ENCODE measurements at regions not wholly inside any gene's neighbourhood (a gene's known extent, or its start where the extent isn't known, plus 50 kb on each side); places are given as distances from the start of the nearest gene placed in this dataset.

- DNase-seq: no peak
These were observed 200.7 kb downstream of the MYCN start for GRCh38 chr2:16140771-16141640.

GRCh38 chr2:16139663-16140615 lies 199.6 kb downstream of the MYCN start:
- DNase-seq: no peak

- DNase-seq: no peak
These were observed 198.7 kb downstream of the MYCN start for GRCh38 chr2:16138811-16139662.

GRCh38 chr2:16137080-16137755 lies 196.9 kb downstream of the MYCN start:
- DNase-seq: no peak

DNA sequence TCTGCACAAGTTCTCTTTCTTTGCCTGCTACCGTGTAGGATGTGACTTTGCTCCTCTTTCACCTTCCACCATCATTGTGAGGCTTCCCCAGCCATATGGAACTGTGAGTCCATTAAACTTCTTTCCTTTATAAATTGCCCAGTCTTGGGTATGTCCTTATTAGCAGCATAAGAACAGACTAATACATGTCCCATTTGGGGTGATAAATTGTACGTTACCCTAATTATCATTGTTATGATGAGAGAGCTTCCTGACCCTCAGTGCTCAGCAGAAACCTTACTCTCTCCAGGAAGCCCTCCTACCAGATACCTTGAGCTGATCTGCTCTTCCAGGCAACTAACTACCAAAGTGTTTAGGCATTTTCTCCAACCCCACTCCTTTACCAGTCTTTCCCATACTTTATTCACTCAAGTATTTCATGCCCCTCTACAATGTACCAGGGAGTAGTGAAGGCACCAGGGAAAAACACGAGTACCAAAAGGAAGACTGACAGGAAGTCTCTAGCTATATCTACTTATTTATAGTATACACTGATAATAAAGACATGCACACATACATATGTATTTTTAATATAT lies 196.2 kb downstream of the MYCN start:
- no peak for DNase-seq

GRCh38 chr2:16135913-16136310 lies 195.6 kb downstream of the MYCN start:
- DNase-seq: no peak

DNA sequence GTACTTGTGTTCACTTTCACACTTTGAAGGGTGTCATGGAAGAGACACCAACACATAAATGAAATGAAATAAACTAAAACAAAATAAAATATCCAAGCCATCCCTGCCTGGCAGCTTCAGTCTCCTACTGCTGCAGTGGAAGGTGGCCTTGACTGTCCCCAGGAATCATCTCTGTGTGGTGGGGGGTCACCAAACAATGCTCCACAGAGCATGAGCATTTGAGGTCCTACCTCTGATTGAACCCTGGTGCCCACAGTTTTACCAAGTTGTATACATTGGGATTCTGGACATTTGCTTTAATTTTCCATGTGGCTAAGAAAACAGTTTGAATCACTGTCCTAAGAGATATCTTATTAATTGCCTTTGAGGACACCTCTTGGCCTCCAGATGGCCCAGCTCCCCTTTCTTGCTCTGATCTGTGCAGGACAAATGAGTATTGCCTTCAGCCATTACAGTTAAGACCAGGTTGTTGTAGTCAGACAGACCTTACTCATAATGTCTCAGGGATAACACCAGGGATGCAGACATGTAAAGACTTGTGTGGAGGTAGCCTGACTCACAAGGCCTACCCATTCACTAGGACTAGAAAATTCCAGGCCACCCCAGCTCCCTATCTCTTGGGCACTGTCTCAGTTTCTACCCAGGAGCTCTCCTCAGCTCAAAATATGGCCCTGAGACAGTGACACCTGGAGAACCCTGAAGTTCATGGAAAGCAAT lies 195.0 kb downstream of the MYCN start:
- no peak for DNase-seq

DNA sequence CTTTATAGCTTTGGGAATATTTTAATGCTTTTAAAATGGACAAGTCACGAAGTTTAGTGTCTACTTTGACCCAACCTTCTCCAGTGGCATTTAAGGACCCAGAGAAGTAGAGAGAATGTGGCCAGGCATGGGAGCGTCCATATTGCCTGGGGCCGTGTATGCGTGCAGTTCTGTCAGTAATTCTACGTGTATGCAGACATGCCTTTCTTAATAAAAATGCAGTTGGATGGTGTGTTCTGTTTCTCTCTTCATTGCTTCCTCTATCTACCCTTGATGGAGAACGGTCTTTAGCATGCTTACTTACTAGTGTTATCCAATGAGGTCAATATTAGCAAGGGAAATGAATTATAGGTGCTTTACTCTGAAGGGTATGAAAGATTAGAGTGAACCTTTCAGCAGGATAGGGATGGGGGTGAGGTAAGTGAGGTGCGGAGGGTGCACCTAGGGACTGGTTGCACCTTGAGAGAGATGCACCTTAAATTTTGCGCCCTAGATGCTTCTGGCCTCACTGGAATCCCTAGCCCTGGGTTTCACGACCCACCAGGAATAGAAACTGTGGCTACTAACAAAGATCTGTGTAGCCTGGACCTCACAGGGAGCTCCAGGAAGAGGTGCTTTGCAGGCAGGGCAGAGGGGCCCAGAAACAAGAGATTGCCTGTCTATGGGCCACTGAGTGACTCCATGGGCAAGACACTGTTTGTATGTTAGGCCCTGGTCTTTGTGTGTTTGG lies 194.3 kb downstream of the MYCN start:
- DNase-seq: no peak

DNA sequence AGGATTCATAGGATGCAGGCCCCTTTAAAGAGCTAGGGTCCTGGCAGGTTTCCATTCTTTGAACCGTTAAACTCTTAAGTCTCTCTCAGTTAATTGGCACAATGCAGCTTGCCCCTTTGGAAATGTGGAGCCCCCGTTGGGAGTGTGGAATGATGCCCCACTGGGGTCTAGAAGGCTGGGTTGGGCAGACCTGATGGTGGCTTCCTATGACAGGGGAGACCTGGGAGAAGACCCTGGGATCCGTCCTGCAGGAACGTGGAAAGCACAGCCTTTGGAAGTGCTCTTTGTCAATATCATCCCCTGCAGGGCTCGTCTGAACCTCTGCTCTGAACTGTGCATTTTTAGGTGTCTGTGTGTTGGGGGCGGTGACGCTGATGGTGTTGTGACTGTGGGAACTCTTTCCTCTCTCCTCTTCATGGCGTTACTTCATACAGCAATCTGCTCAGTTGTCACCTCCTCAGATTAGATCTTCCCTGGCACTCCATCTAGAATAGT lies 190.6 kb downstream of the MYCN start:
- DNase-seq: no peak

- DNase-seq: no peak
These were observed 190.2 kb downstream of the MYCN start for GRCh38 chr2:16130541-16130880.

- DNase-seq: no peak
These were observed 189.6 kb downstream of the MYCN start for GRCh38 chr2:16129716-16130540.

GRCh38 chr2:16128746-16129610 lies 188.6 kb downstream of the MYCN start:
- DNase-seq: no peak

DNA sequence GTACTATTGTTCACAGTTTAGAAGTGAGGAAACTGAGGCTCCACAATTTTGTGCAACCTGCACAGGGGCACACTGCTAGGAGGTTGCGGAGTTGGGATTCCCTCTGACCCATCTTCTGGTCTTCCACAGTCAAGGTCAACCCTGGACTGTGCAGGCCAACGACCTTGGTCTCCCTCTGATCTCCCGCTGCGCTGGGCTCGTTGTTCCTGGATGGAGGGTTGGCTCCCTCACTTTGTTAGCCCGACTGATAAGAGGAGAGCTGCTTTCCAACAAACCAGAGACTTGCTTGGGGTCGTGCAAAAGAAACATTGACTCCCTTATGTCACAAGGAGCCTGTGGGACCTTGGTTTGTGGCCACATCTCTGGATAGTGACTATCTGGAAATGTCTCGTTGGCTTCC lies 187.6 kb downstream of the MYCN start:
- DNase-seq: no peak

DNA sequence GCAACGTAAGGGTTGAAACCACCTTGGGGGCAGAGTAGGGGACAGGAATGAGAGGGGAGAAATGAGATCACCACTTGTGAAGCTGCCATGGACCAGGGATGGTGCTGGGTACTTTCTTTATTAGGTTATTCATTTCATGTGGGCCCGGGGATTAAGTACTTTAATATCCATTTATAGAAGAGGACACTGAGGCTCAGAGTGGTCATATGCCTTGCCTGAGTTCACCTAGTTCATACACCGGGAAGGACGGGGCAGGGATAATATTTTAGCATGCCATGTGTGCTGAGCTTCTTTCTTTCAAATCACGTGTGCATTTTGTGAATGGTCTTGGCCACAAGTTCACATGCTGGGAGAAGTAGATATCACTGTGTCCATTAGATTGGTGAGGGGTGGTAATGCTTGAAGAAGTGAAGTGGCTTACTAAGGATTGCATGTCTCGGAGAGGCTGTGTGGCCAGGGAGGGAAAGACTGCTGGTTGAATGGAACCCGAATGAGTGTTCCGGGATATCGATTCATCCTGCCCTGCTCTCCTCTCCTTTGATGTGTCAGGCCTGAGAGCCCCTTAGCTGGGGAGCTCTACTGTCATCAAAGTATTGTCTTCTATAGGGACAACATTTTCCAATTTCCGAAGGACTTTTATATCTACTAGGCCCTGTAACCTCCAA lies 187.1 kb downstream of the MYCN start:
- no peak for DNase-seq

DNA sequence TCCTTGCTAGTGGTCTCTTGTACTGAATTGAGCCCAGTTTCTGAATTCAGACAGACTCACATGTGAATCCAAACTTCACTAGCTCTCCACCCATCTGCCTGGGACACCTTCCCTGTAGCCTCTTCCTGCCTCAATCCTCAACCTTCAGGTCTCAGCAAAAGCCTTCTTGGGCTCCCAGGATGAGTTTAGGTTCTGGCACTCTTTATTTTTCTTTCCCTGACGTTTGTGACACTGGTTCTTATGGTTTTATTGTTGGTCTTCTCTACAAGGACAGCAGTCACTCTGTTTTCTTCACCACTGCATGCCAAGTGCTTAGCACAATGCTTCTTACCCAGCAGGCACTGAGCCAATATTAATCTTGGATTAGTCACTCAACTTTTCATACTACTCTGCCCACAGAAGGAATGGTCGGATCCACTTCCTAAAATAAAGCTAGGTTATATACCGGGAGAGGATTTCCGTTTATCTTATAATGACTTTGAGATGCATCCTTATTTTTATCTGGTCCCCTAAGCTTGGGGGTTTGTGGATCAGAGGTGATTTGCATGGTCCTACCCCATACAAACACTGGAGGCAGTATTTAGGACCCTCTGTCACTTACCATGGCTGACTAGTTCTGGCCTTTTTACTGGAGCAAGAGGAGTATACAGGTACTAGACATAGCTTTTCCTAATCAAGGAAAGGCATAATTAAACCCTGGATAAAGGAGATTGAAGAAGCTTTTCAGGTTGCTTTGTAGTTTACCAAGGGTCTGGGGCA lies 186.3 kb downstream of the MYCN start:
- no peak for DNase-seq

GRCh38 chr2:16125614-16126516 lies 185.5 kb downstream of the MYCN start:
- DNase-seq: no peak

Measured in stimulated activated CD4-positive, alpha-beta T cell treated with anti-CD3 and anti-CD28 coated beads, Interleukin-12 subunit alpha, Interleukin-12 subunit beta, amount 100 ng/mL, for 4 hours (primary cell).